Activated naive CD8-positive, alpha-beta T cell (primary cell): ENCODE measurements at regions not wholly inside any gene's neighbourhood (a gene's known extent, or its start where the extent isn't known, plus 50 kb on each side); places are given as distances from the start of the nearest gene placed in this dataset.

Source experiments
- H3K27ac Mint-ChIP-seq: one replicate; pipeline ENCODE4 v1.8.0; 2021; ENCODE audit warnings: mixed read lengths
- H3K27me3 Mint-ChIP-seq: one replicate; pipeline ENCODE4 v1.8.0; 2021; ENCODE audit warnings: mixed read lengths
- H3K36me3 Mint-ChIP-seq: one replicate; pipeline ENCODE4 v1.8.0; 2021; ENCODE audit warnings: mixed read lengths
- H3K4me1 Mint-ChIP-seq: one replicate; pipeline ENCODE4 v1.8.0; 2021; ENCODE audit warnings: low read depth, mixed read lengths
- H3K4me3 Mint-ChIP-seq: one replicate; pipeline ENCODE4 v1.8.0; 2021; ENCODE audit warnings: mild to moderate bottlenecking, mixed read lengths
- H3K9me3 Mint-ChIP-seq: one replicate; pipeline ENCODE4 v1.8.0; 2021; ENCODE audit warnings: low read depth, mixed read lengths

- no peaks in the 10 kb centered on the region for H3K36me3 Mint-ChIP-seq
- no peaks in the 10 kb centered on the region for H3K9me3 Mint-ChIP-seq
These were observed 787.9 kb upstream of the FANCL start for GRCh38 chr2:59029058-59029457.

GRCh38 chr2:59027320-59027719, 786.2 kb upstream of the FANCL start:
- no peaks in the 10 kb centered on the region for H3K4me1 Mint-ChIP-seq
- no peak overlapping the region for H3K4me3 Mint-ChIP-seq
- H3K9me3 Mint-ChIP-seq, result no peaks in the 10 kb centered on the region
- H3K27ac Mint-ChIP-seq, result no peak overlapping the region
- H3K27me3 Mint-ChIP-seq, result peaks cover 2% of the 10 kb centered on the region
- H3K36me3 Mint-ChIP-seq, result no peaks in the 10 kb centered on the region

More at GRCh38 chr2:59029058-59029457, 787.9 kb upstream of the FANCL start:
- Mint-ChIP-seq H3K4me1 (no peaks in the 10 kb centered on the region), H3K4me3 (no peak overlapping the region), H3K27ac (no peak overlapping the region), H3K27me3 (peaks cover 2% of the 10 kb centered on the region)

DNA sequence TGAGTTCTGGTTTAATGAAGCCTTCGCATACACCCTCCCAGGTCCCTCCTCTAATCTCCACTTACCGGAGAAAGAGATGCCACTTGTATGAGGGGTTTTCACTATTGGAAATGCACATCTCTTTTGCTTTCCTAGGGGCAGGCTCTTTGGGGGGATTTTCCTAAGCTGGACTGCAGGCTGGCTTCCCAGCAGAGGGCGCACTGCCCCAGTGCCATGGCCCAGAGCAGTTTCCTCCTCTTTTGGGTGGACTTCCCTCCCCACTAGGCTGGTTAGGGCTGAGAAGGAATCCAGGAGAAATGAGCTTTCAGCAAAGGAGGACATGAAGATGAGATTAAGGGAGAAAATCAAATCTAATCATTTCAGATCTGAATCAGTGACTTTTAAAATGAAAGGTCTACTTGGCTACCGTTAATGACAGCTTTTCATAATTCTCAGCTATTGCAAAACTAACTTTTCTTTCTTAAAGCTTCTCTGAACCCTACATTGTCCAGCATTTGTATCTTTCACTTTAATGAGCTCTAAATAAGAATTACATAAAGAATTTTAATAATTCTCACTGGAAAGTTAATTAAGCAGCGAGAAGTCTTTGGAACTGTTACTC, 784.1 kb upstream of the FANCL start:
- no peaks in the 10 kb centered on the region for H3K36me3 Mint-ChIP-seq
- no peak overlapping the region for H3K27ac Mint-ChIP-seq
- H3K4me1 Mint-ChIP-seq, result no peaks in the 10 kb centered on the region
- H3K27me3 Mint-ChIP-seq, result peaks cover 2% of the 10 kb centered on the region
- H3K4me3 Mint-ChIP-seq, result no peak overlapping the region
- no peaks in the 10 kb centered on the region for H3K9me3 Mint-ChIP-seq

DNA sequence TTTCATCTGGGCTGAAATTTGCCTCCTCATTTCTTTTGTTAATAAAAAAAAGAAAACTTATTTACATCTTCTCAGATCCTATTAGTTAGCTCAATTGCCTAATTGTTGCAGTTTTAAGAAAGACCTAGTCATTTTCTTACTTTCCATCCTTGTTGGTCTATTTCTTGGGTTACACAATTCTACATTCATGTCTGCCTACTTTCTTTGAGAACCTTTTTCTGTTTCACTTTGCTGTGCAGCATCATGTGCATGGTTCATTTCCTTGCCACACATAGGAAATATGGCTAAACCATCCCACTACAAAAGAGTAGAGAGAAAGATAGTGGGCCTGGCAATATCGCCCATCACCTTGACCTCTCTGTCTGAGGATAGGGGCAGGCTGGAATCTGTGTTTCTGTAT, 780.7 kb upstream of the FANCL start:
- no peaks in the 10 kb centered on the region for H3K36me3 Mint-ChIP-seq
- H3K9me3 Mint-ChIP-seq, result no peaks in the 10 kb centered on the region
- H3K27me3 Mint-ChIP-seq, result no peaks in the 10 kb centered on the region
- H3K27ac Mint-ChIP-seq, result no peak overlapping the region
- H3K4me3 Mint-ChIP-seq, result no peak overlapping the region
- no peaks in the 10 kb centered on the region for H3K4me1 Mint-ChIP-seq

GRCh38 chr2:59019566-59020159, 778.5 kb upstream of the FANCL start:
- Mint-ChIP-seq H3K4me3 (no peak overlapping the region), H3K27ac (no peak overlapping the region), H3K36me3 (no peaks in the 10 kb centered on the region), H3K4me1 (no peaks in the 10 kb centered on the region), H3K27me3 (no peaks in the 10 kb centered on the region), H3K9me3 (no peaks in the 10 kb centered on the region)

DNA sequence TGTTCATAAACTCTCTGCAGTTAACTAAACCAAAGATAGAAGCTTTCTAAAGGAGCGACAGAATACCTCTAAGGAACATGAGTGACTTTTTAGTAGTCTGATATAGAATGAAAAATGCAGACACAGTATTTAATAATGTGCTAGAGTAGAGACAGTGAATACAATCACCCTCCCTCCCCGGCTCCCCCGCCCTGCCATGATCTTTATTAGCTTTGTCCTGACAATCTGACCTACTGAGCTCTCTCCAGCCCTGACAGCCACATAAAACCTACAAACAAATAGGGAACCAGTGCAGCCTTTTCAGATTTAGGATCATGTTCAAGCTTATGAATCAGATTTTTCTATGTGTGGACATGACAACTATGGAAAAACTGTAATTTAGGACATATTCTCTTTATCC, 777.6 kb upstream of the FANCL start:
- Mint-ChIP-seq H3K27me3 (no peaks in the 10 kb centered on the region), H3K4me3 (no peak overlapping the region), H3K4me1 (no peaks in the 10 kb centered on the region), H3K9me3 (no peaks in the 10 kb centered on the region), H3K27ac (no peak overlapping the region), H3K36me3 (no peaks in the 10 kb centered on the region)

GRCh38 chr2:59015027-59015426, 773.9 kb upstream of the FANCL start:
- no peaks in the 10 kb centered on the region for H3K9me3 Mint-ChIP-seq
- no peaks in the 10 kb centered on the region for H3K4me1 Mint-ChIP-seq
- H3K27me3 Mint-ChIP-seq, result peaks cover 5% of the 10 kb centered on the region
- H3K36me3 Mint-ChIP-seq, result no peaks in the 10 kb centered on the region
- H3K4me3 Mint-ChIP-seq, result no peak overlapping the region
- no peak overlapping the region for H3K27ac Mint-ChIP-seq

DNA sequence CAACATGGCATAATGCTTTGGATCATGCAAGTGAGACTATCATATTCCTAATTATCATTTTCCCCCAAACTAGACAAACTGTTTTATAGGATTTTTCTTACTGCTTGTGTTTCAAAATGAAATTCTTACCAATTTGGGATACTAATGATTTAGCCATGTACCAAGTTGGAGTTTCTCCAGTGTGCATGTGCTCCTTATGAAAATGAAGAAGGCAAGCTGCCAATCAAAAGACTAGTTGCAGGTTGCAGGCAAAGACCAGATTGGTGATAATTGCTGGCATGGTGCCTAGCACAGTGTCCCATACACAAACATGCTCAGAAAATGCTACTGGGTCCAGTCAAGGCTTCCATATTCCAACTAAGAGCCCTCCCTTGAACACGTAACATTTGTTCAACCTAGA, 771.8 kb upstream of the FANCL start:
- Mint-ChIP-seq H3K4me1 (no peaks in the 10 kb centered on the region), H3K27me3 (peaks cover 5% of the 10 kb centered on the region), H3K9me3 (no peaks in the 10 kb centered on the region), H3K27ac (no peak overlapping the region), H3K36me3 (no peaks in the 10 kb centered on the region), H3K4me3 (no peak overlapping the region)

- Mint-ChIP-seq H3K36me3 (no peaks in the 10 kb centered on the region), H3K4me3 (no peak overlapping the region), H3K27me3 (peaks cover 5% of the 10 kb centered on the region), H3K9me3 (no peaks in the 10 kb centered on the region), H3K27ac (no peak overlapping the region), H3K4me1 (no peaks in the 10 kb centered on the region)
These were observed 771.1 kb upstream of the FANCL start for GRCh38 chr2:59012234-59012633.

DNA sequence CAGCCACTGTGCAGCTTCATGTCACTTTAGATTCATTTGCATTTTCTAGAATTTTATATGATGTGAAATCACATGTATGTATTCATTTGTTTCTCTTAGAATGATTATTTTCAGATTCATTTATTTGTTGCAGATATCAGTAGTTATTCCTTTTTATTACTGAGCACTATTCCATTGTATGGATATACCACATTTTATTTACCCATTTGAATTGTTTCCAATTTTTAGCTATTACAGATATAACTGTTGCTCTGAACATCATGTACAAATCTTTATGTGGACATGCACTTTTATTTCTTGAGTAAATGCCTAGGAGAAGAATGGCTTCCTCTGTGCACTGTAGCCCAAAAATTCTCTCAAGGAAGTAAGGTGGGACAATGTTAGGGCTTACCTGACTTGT, 767.8 kb upstream of the FANCL start:
- Mint-ChIP-seq H3K27me3 (peaks cover 5% of the 10 kb centered on the region), H3K27ac (no peak overlapping the region), H3K9me3 (no peaks in the 10 kb centered on the region), H3K4me1 (no peaks in the 10 kb centered on the region), H3K36me3 (no peaks in the 10 kb centered on the region), H3K4me3 (no peak overlapping the region)

- H3K36me3 Mint-ChIP-seq, result no peaks in the 10 kb centered on the region
- H3K9me3 Mint-ChIP-seq, result no peaks in the 10 kb centered on the region
- H3K4me3 Mint-ChIP-seq, result no peak overlapping the region
- H3K4me1 Mint-ChIP-seq, result no peaks in the 10 kb centered on the region
- H3K27ac Mint-ChIP-seq, result no peak overlapping the region
- H3K27me3 Mint-ChIP-seq, result no peaks in the 10 kb centered on the region
These were observed 764.9 kb upstream of the FANCL start for GRCh38 chr2:59005836-59006615.

GRCh38 chr2:59004621-59005020, 763.5 kb upstream of the FANCL start:
- no peaks in the 10 kb centered on the region for H3K4me1 Mint-ChIP-seq
- H3K9me3 Mint-ChIP-seq, result no peaks in the 10 kb centered on the region
- H3K36me3 Mint-ChIP-seq, result no peaks in the 10 kb centered on the region
- H3K27me3 Mint-ChIP-seq, result no peaks in the 10 kb centered on the region
- no peak overlapping the region for H3K27ac Mint-ChIP-seq
- H3K4me3 Mint-ChIP-seq, result no peak overlapping the region

- Mint-ChIP-seq H3K4me3 (no peak overlapping the region), H3K4me1 (no peaks in the 10 kb centered on the region), H3K27me3 (no peaks in the 10 kb centered on the region), H3K36me3 (no peaks in the 10 kb centered on the region), H3K27ac (no peak overlapping the region), H3K9me3 (no peaks in the 10 kb centered on the region)
These were observed 759.7 kb upstream of the FANCL start for GRCh38 chr2:59000796-59001195.

GRCh38 chr2:58992062-58992706, 751.1 kb upstream of the FANCL start:
- H3K36me3 Mint-ChIP-seq, result no peaks in the 10 kb centered on the region
- H3K27me3 Mint-ChIP-seq, result no peaks in the 10 kb centered on the region
- H3K4me1 Mint-ChIP-seq, result no peaks in the 10 kb centered on the region
- H3K27ac Mint-ChIP-seq, result no peak overlapping the region
- no peaks in the 10 kb centered on the region for H3K9me3 Mint-ChIP-seq
- no peak overlapping the region for H3K4me3 Mint-ChIP-seq

- no peaks in the 10 kb centered on the region for H3K4me1 Mint-ChIP-seq
- no peak overlapping the region for H3K27ac Mint-ChIP-seq
- H3K9me3 Mint-ChIP-seq, result no peaks in the 10 kb centered on the region
- H3K4me3 Mint-ChIP-seq, result no peak overlapping the region
- no peaks in the 10 kb centered on the region for H3K27me3 Mint-ChIP-seq
- no peaks in the 10 kb centered on the region for H3K36me3 Mint-ChIP-seq
These were observed 750.2 kb upstream of the FANCL start for GRCh38 chr2:58991357-58991756.
